NCI-H446 treated with DMSO at 0.1 percent for 48 hours (cell line): ENCODE measurements at regions not wholly inside any gene's neighbourhood (a gene's known extent, or its start where the extent isn't known, plus 50 kb on each side); places are given as distances from the start of the nearest gene placed in this dataset.
"Not testable (repeated sequence)": the region's sequence is repeated elsewhere in the genome, so short reads cannot be mapped to it uniquely, and the experiment has no call there.

Experiments
- DNase-seq: peaks from one replicate; lab custom pipeline; 2025; lab: John Stamatoyannopoulos, UW

DNA sequence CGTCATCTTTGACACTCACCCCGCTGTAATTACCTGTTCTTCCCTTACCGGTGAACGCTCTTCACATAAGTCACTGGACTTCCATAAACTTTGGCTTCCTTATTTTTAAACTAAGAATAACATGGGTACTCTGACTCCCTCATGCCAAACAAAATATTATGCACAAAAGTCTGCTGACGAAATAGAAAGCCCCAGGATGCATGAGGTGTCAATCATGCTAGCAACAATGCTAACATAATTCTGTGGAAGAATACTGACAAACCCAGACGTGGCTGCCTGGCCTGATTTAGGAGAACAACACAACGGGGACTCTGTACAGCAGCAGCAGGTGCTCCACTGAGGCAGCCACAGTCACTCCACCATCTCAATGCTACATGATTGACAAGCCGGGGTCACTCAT lies 137.5 kb downstream of the CCDC71L start:
- no peak for DNase-seq

DNA sequence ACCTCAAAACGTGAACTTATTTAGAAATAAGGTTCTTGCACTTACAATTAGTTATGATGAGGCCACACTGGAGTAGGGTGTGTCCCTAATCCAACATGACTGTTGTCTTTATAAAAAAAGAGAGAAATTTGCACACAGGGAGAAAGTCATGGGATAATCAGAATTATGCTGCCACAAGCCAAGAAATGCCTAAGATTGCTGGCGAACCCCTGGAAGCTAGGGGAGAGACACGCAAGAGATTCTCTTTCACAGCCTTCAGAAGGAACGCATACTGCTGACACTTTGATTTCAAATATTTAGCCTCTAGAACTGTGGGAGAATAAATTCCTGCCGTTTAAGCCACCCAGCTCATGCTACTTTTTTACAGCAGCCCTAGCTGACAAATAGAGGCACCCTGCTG lies 138.3 kb downstream of the CCDC71L start:
- DNase-seq: no peak

DNA sequence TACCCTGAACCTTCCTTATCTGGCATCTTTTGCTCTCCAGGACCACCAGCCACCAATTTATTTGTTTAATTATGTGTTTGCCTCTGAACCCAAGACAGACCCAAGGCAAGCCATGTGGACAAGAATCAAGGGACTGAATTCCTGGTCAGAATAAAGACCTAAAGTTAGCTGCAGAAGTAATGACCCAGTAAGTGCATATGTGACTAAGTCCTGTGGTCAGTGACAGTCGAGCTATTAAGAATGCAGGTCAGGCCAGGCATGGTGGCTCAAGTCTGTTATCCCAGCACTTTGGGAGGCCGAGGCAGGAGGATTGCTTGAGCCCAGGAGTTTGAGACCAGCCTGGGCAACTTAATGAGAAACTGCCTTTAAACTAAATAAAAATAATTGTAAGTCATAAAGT lies 139.4 kb downstream of the CCDC71L start:
- DNase-seq: no peak

DNA sequence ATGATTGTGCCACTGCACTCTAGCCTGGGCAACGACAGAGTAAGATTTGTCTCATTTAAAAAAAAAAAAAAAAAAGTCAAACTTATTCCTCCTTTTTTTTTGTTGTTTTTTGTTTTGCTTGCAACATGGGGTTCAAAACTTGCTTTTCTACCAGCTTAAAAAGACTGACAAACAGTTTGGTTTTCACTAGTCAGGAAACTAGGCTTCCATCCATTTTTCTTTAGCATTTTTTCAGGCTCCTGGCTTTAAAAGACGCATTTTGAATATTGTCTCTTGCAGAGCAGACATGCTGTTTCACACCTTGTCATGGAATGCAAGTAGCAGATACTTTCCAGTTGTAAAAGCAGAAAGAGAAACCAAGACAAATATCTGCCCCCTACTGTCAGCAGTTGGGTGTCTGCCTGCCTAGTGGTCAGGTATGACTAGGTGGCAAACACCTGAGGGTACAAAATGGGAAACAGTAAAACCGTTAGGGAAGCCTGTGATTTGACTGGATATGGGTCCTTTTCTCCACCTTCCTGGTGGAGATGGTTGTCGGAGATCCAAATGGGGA lies 139.9 kb downstream of the CCDC71L start:
- DNase-seq: no peak

DNA sequence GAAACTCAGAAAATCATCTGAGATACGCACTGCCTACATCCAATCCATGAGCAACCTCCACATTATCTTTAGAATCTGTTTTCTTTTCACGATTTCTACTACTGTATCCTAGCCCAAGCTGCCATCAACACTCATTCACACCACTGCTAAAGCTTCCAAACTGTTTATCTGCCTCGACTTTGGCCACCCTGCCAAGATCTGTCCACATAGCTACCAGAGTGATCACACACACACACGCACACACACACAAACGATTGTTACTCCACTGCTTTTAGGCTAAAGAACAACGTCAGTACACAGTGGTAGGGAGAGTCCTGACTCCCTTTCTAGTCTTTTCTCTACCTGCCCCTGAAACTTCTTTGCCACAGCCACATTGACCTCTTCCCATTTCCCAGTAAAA lies 142.0 kb downstream of the CCDC71L start:
- DNase-seq: no peak

DNA sequence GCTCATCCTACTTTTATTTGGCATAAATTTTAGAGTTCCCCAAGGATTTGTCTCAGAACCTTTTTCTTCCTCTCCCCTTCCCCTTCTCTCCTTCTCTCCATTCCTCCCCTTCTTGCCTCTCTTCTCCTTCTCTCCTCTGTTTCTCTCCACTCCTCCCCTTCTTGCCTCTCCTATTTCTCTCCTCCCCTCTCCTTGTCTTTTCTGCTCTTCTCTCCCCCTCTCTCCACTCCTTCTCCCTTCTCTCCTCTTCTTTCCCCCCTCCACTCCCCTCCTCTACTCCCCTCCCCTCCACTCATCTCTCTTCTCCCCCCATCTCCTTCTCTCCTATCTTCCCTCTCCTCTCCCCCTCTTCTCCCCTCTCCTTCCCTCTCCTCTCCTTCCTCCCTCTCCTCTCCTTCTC lies 142.7 kb downstream of the CCDC71L start:
- DNase-seq: no peak

DNA sequence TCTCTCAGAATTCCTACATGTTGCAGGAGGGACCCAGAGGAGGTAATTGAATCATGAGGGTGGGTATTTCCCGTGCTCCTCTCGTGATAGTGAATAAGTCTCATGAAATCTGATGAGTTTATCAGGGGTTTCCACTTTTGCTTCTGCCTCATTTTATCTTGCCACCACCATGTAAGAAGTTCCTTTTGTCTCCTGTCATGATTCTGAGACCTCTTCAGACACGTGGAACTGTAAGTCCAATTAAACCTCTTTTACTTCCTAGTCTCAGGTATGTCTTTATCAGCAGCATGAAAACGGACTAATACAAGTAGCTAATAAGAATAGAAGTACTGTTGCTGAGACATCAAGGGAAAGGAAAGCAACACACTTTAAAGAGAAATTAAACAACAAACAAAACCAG lies 143.4 kb downstream of the CCDC71L start:
- no peak for DNase-seq

DNA sequence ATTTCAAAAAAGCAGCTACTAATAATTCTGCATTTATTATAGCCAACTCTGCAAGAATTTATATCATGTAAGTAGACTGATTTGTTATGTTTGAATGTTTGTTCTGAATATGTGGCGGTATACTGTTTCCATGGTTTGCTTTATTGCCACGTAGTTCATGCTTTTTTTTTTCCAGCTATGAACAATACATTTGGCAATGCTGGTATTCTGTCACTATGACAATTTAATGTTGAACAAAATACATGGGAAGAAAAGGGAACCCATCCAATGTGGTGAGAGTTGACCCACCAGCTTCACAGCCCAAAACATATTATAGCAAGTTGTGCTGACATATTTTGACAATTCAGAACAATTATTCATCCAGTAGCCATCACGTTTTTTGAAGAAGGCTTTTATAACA lies 145.6 kb downstream of the CCDC71L start:
- DNase-seq: no peak

DNA sequence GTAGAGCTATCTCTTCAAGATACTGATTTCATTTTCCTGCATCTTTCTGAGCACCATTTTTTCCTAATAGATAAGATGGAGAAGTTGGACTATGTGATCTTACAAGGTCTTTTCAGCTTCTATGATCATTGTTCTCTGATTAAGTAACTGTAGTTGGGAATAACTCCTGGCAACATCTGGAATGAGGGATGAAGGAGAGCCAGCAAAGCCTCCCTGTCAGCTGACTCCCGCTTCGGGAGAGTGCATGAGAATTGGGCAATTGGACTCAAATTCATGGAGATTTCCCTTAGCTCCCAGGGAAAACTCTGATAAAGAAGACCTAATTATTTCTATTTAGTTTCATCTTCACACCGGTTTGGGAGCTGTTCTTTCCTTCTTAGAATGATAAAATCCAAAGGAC lies 146.1 kb downstream of the CCDC71L start:
- DNase-seq: no peak

DNA sequence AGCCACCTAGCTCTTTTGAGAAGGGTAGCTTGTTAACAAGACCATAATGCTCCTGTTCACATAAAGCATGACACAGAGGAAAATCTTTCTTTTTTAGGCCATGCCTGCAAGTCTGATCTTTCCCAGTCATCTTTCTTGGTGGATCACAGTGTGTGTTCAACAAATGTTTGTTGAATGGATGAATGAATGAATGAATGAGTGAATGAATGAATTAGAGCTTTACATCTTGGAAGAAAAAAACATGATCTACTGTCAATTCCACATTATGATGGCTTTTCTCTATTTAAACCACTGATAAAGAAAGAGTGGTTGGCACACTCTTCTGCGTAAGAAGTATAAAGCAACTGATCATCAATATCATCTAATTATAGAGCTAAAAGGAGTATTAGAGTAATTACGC lies 148.7 kb downstream of the CCDC71L start:
- DNase-seq: no peak

DNA sequence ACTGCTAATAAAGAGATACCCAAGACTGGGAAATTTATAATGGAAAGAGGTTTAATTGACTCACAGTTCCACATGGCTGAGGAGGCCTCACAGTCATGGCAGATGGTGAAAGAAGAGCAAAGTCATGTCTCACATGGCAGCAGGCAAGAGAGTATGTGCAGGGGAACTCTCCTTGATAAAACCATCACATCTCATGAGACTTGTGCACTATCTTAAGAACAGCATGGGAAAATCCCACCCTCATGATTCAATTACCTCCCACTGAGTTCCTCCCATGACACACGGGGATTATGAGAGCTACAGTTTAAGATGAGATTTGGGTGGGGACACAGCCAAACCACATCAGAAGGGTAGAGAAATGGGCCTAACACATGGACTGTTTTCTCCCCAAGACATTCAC lies 156.3 kb downstream of the CCDC71L start:
- DNase-seq: no peak

DNA sequence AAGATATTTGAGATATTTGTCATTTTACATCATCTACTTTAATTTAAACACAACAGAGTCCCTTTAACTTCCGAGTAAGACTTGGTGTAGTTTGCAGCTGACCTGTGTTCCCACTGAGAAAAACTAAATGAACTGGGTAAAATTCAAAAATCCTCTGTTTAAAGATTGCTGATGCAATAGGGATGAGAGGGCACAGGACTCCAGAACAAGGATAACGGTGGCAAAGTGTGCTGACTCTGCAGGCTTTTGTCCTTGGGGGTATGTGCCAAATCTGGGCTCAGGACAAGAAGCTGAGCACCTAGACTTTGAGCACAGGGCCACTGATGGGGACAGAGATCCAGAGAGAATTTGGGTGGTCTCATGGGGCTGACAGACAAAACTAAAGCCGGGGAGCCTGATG lies 156.8 kb downstream of the CCDC71L start:
- no peak for DNase-seq

DNA sequence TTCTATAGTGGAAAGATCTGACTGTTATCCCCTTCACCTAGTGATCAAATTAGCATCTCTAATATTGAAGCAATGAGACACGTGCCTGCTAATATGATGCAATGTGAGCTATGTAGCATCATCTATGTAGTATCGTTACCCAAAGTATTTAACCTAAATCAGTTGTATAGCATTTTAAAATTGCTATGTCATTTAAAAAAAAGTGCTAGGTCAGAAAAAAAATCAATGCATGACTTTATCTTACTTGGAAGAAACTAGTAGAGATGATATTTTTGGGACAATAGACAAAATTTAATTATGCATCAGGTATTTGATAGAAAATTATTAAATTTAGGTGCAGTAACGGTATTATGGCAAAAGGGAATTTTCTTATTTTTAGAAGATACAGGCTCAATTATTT lies 157.3 kb downstream of the CCDC71L start:
- DNase-seq: no peak

DNA sequence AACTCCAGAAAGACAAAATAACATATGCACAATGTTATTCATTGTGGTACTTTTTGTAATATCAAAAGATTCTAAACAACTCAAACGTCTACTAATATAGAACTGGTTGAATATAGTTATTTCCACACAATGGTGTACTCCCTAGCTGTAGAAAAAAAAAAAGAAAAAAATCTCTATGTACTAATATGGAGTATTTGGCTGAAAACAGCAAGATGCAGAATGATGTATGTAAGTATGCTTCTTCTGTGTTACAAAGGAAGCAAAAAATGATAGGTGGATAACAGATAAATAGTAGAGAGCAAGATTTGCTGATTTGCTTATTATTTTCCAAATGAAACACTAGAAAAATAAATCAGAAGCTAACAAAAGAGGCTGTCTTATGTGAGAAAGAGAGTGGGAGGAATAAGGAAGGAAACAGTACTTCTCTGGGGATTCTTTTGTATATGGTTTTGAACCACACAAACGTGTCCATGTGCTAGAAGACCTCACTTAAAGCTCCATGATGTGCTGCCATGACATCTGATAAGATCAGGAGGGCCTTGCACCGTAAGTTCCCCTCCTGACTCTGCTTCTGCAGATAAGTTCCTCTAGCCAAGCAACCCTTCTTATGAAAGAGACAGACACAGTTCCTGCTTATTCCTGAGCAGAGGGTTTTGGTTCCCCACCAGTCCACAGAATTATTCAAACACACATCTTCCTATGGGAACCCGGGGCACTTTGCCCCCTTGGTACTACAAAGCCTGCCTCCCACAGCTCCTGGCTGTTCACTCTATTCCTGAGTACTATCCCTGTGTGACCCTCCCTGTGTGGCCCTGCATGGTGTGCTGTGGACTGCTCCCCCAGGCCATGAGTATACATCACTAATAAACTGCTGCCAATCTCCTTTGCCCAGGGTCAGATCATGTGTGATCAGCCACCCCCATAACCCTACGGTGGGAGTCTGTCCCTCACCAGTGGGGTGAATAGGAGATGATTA lies 159.1 kb downstream of the CCDC71L start:
- DNase-seq: no peak

DNA sequence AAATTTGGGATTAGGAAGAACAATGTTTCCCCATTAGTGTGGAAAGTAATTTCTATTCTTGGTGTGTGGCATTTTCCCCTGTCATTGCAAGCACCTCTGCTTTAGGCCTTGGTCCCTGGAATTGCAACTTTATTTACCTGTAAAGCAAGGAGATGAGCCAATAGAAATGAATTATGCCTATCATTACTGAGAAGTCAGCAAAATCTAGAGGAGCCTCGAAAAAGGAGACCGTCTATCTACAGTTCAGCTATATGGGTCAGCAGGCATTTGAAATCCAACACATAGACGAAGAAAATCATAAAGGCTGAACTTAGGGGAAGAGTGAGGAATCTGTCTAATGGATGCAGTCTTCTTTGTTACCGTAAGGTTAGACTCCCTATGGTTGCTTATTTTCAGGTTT lies 161.1 kb downstream of the CCDC71L start:
- DNase-seq: no peak

DNA sequence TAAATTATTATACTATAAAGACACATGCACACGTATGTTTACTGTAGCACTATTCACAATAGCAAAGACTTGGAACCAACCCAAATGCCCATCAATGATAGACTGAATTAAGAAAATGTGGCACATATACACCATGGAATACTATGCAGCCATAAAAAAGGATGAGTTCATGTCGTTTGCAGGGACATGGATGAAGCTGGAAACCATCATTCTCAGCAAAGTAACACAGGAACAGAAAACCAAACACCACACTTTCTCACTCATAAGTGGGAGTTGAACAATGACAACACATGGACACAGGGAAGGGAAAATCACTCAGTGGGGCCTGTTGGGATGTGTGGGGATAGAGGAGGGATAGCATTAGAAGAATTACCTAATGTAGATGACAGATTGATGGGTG lies 163.0 kb downstream of the CCDC71L start:
- DNase-seq: not testable (repeated sequence)

DNA sequence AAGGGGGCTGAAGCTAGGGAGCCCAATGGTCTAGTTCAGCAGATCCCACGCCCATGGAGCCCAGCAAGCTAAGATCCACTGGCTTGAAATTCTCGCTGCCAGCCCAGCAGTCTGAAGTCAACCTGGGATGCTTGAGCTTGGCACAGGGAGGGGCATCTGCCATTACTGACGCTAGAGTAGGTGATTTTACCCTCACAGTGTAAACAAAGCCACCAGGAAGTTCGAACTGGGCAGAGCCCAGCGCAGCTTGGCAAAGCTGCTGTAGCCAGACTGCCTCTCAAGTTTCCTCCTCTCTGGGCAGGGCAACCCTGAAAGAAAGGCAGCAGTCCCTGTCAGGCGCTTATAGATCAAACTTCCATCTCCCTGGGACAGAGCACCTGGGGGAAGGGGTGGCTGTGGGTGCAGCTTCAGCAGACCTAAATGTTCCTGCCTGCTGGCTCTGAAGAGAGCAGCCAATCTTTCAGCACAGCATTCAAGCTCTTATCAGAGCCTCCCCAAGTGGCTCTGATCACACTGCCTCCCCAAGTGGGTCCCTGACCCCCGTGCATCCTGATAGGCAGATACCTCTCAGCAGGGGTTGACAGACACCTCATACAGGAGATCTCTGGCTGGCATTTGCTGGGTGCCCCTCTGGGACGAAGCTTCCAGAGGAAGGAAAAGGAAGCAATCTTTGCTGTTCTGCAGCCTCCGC lies 167.8 kb downstream of the CCDC71L start:
- no peak for DNase-seq

DNA sequence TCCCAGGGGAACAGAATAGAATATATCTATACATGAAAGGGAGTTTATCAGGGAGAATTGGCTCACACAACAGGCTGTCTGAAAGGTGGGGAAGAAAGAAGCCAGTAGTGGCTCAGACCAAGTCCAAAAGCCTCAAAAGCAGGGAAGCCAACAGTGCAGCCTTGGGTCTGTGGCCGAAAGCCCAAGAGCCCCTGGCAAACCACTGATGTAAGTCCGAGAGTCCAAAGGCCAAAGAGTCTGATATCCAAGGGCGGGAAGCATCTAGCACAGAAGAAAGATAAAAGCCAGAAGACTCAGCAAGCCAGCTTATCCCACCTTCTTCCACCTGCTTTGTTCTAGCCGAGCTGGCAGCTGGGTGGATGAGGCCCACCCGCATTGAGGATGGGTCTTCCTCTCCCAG lies 172.5 kb downstream of the CCDC71L start:
- DNase-seq: no peak

DNA sequence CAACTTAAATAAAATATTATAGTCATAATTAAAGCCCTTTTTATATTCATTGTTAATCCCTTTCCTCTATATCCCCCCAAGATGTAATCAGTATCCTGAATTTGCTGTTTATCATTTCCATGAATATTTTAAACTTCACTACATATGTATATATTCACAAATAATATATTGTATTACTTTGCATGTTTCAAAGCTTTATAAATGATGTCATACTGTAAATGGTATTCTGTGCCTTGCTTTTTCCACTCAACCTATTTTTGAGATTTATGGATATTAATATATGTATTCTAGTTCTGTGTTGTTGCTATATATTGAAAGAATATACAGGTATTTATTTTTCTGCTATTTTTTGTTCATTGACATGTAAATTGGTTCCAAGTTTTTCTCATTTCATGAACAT lies 173.1 kb downstream of the CCDC71L start:
- DNase-seq: no peak

DNA sequence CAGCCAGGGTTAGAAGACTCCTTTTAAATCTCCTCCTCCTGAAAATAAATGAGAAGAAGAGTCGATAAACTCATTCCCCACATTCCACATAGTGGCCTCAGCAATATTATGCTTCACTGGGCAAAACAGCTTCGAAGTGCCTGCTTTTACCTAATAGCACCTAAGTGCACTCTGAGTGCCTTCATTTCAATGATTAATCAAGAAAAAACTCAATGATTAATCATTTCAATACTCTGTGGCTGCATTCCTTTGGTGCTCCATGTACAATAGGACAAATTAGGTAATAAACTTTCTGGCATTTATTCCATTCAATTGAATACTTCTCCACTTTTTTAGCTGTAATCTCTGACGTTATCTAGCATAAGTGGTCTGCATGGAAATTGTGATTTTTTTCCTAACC lies 174.6 kb downstream of the CCDC71L start:
- DNase-seq: no peak

DNA sequence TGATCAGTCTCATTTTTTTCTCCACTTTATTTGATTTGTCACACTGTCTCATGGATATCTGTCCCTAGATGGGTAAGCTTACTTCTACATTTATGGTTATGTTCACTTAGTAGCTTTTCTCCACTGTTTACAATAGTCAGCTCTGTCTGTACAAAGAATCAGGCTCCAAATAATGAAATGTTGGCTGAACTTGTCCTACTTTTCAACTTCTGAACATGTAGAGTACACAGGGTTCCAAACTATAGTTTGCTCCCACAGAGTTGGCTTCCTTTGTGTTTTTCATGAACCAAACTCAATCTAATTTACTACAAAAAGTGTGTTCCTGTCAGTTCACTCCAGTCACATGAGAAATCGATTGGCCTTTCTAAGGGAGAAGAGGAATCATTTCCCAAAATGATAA lies 175.0 kb downstream of the CCDC71L start:
- no peak for DNase-seq

DNA sequence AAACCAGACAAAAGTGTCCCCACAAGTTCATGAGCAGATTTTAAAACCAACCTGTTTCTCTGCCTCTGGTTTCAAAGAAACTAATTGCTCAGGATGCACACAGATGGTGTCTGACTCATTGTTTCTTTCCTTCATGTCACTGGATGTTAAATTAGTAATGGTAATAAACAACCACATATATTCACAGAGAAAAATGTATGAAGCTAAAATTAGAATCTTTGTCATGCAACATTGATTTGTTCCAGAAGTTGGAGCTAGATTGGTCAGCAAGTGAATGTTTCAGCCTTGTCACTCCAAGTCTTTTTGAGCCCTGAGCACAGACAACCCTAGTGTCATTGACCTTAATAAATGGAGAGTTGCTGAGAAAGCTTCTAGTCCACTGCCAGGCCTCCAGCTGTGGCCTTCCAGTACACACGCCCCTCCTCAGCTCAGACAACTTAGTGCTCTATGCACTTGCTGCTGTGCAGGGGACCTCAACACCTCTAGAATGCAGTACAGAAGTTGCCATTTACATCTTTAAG lies 175.9 kb downstream of the CCDC71L start:
- DNase-seq: peak; percentile 11

DNA sequence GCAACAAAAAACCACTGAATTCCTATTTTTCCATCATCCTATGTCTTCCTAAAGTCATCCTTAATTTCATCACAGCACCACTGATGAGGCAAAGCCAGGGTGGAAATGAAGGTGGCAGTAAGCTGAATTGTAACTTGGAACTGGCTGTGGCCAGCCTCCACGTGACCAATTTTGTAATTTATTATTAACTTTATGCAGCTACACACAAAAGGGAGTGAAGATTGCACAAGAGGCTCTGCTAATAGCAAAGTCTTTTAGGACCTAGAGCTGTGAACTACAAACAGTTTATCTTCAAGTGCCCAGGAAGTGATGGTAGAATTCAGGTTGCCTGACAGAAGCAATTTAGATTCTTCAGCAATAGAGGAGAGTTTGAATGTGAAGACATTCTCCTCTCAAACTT lies 176.4 kb downstream of the CCDC71L start:
- DNase-seq: no peak
